ENCODE measurements at regions not wholly inside any gene's neighbourhood (a gene's known extent, or its start where the extent isn't known, plus 50 kb on each side); places are given as distances from the start of the nearest gene placed in this dataset.

- Histone ChIP-seq H2BK15ac (ENCODE audit: low read depth, low read length) (0 out of 3 replicates have a peak overlapping the region, but pooled peaks have one; percentile 49), H3K4me1 (ENCODE audit: control insufficient read depth, insufficient read depth, low read length) (peaks cover 7% of the 10 kb centered on the region; the same call in 1 of the 2 replicates), H3K56ac (ENCODE audit: extremely low read depth, insufficient read depth, low read length) (no peak overlapping the region), H2AK5ac (ENCODE audit: low read depth, low read length) (no peak overlapping the region), H2BK120ac (ENCODE audit: low read depth, low read length) (no peak overlapping the region), H2AK9ac (replicated peaks; ENCODE audit: low read depth, low read length, poor library complexity) (no peak overlapping the region), H3K36me3 (ENCODE audit: control insufficient read depth, insufficient read depth, low read length) (no peaks in the 10 kb centered on the region), H3K23ac (ENCODE audit: low read depth, low read length) (no peak overlapping the region), H4K5ac (ENCODE audit: low read depth, low read length) (no peak overlapping the region), H3K9me1 (ENCODE audit: insufficient read depth, low read length) (no peaks in the 10 kb centered on the region), H3K27ac (ENCODE audit: insufficient read depth, low read length) (no peak overlapping the region), H3K9me3 (ENCODE audit: control insufficient read depth, insufficient read depth, low read length) (no peaks in the 10 kb centered on the region), H4K8ac (ENCODE audit: low read depth in 2 of 2, low read length in 2 of 2) (no peak overlapping the region), H4K20me1 (ENCODE audit: insufficient read depth, low read length) (no peaks in the 10 kb centered on the region), H2BK20ac (ENCODE audit: low read depth, low read length) (peak overlapping the region; percentile 45; the same call in 1 of the 2 replicates), H3K4me2 (ENCODE audit: low read depth, low read length) (no peak overlapping the region), H3K4me3 (ENCODE audit: insufficient read depth, low read depth, low read length) (no peak overlapping the region), H3K9ac (ENCODE audit: low read depth, low read length) (no peak overlapping the region), H2AFZ (replicated peaks; ENCODE audit: low read length, poor library complexity) (no peak overlapping the region), H3K4ac (ENCODE audit: low read depth, low read length) (no peak overlapping the region), H4K91ac (ENCODE audit: insufficient read depth, low read depth, low read length) (no peak overlapping the region), H3K79me1 (ENCODE audit: low read depth in 1 of 2, low read length in 2 of 2) (no peaks in the 10 kb centered on the region), H3K14ac (replicated peaks; ENCODE audit: low read depth, low read length) (no peak overlapping the region), H3K18ac (ENCODE audit: low read depth, low read length) (no peak overlapping the region), H3K27me3 (ENCODE audit: control insufficient read depth, insufficient read depth, low read length) (no peaks in the 10 kb centered on the region), H2BK5ac (ENCODE audit: low read depth, low read length, poor library complexity, severe bottlenecking) (no peak overlapping the region)
- TF ChIP-seq CHD1 (IDR thresholded peaks at IDR 0.05; ENCODE audit: low read depth, low read length) (no peak), BHLHE40 (IDR thresholded peaks at IDR 0.05; ENCODE audit: low read depth, low read length) (no peak), ELK1 (IDR thresholded peaks at IDR 0.05; ENCODE audit: borderline replicate concordance, low read depth, low read length) (no peak), CEBPB (IDR thresholded peaks at IDR 0.05; ENCODE audit: low read depth, low read length) (no peak), CTCF (conservative IDR thresholded peaks at IDR 0.05; ENCODE audit: low read depth, low read length) (no peak), FOS (IDR thresholded peaks at IDR 0.05; ENCODE audit: low read depth, low read length) (no peak), MXI1 (IDR thresholded peaks at IDR 0.05; ENCODE audit: borderline replicate concordance, low read depth, low read length) (no peak), RFX5 (IDR thresholded peaks at IDR 0.05; ENCODE audit: low read depth, low read length) (no peak), POLR2A (IDR thresholded peaks at IDR 0.05; ENCODE audit: low read depth, low read length) (no peak)
- ChIA-PET POLR2A (ENCODE audit: unreplicated experiment) (no interaction called here), CTCF (interaction anchor here (2.1 kb wide), 1 partner anchor 15 kb away, joined by 5 read pairs; no protein-coding TSS in a partner anchor)
- no TSS peak for BruUV-seq (replicated peaks)
- in situ Hi-C loops (cut with MboI; ENCODE audit: low sequenced_read_pairs) (no loop called here), intact Hi-C loops (cut with micrococcal nuclease) (no loop called here), dilution Hi-C loops (cut with HindIII; ENCODE audit: low sequenced_read_pairs, unreplicated experiment) (no loop called here)
- no peak for DNase-seq
- WGBS, 2 experiments (ENCODE audit: extremely low coverage in 2 of 2, insufficient read length in 1 of 2): no CpG with 5 or more reads among the region's 4 CpGs
- ATAC-seq (ENCODE audit: low read depth): no peak
Observed at GRCh38 chr4:181962321-181962720, 280.9 kb upstream of the TENM3 start.

Measured in IMR-90 (cell line).